ENCODE measurements at regions not wholly inside any gene's neighbourhood (a gene's known extent, or its start where the extent isn't known, plus 50 kb on each side); places are given as distances from the start of the nearest gene placed in this dataset.

- no peaks in the 10 kb centered on the region for H3K27me3 ChIP-seq (ENCODE audit: control insufficient read depth, insufficient read depth, low read length)
- no peaks in the 10 kb centered on the region for H3K36me3 ChIP-seq (ENCODE audit: control insufficient read depth in 2 of 3, insufficient read depth in 3 of 3, low read length in 3 of 3)
- DNase-seq (no peak), FAIRE-seq (no peak)
- H3K27ac ChIP-seq (ENCODE audit: low read depth in 2 of 2, low read length in 2 of 2) = no peak overlapping the region
- H3K4me3 ChIP-seq (ENCODE audit: low read length in 3 of 3) = no peak overlapping the region
- intact Hi-C loops (cut with DNase I) = no loop called here
- TF ChIP-seq CTCF (IDR thresholded peaks at IDR 0.05; ENCODE audit: borderline replicate concordance, extremely low read depth, insufficient read depth) = no peak
- H3K4me1 ChIP-seq (ENCODE audit: control insufficient read depth in 2 of 3, insufficient read depth in 2 of 3, low read depth in 1 of 3, low read length in 3 of 3) = no peaks in the 10 kb centered on the region
- no peak overlapping the region for H3K9ac ChIP-seq (ENCODE audit: low read length in 3 of 3)
- H3K9me3 ChIP-seq (ENCODE audit: control insufficient read depth in 2 of 3, insufficient read depth in 1 of 3, low read length in 3 of 3) = no peaks in the 10 kb centered on the region
Observed at GRCh38 chr20:7682916-7683315, 257.3 kb downstream of the HAO1 start.

- intact Hi-C loops (cut with DNase I) = no loop called here
- DNase-seq = no peak
- Histone ChIP-seq H3K27ac (ENCODE audit: low read depth in 2 of 2, low read length in 2 of 2) (no peak overlapping the region), H3K4me3 (ENCODE audit: low read length in 3 of 3) (no peak overlapping the region), H3K9ac (ENCODE audit: low read length in 3 of 3) (no peak overlapping the region), H3K27me3 (ENCODE audit: control insufficient read depth, insufficient read depth, low read length) (no peaks in the 10 kb centered on the region), H3K36me3 (ENCODE audit: control insufficient read depth in 2 of 3, insufficient read depth in 3 of 3, low read length in 3 of 3) (no peaks in the 10 kb centered on the region), H3K4me1 (ENCODE audit: control insufficient read depth in 2 of 3, insufficient read depth in 2 of 3, low read depth in 1 of 3, low read length in 3 of 3) (no peaks in the 10 kb centered on the region), H3K9me3 (ENCODE audit: control insufficient read depth in 2 of 3, insufficient read depth in 1 of 3, low read length in 3 of 3) (no peaks in the 10 kb centered on the region)
- no peak for FAIRE-seq
- TF ChIP-seq CTCF (IDR thresholded peaks at IDR 0.05; ENCODE audit: borderline replicate concordance, extremely low read depth, insufficient read depth) = no peak
Observed at GRCh38 chr20:7687065-7687464, 253.2 kb downstream of the HAO1 start.

GRCh38 chr20:7689151-7689550 is 251.1 kb downstream of the HAO1 start:
- FAIRE-seq (no peak), DNase-seq (no peak)
- H3K9me3 ChIP-seq (ENCODE audit: control insufficient read depth in 2 of 3, insufficient read depth in 1 of 3, low read length in 3 of 3) = no peaks in the 10 kb centered on the region
- no peak overlapping the region for H3K27ac ChIP-seq (ENCODE audit: low read depth in 2 of 2, low read length in 2 of 2)
- no peaks in the 10 kb centered on the region for H3K27me3 ChIP-seq (ENCODE audit: control insufficient read depth, insufficient read depth, low read length)
- no peaks in the 10 kb centered on the region for H3K4me1 ChIP-seq (ENCODE audit: control insufficient read depth in 2 of 3, insufficient read depth in 2 of 3, low read depth in 1 of 3, low read length in 3 of 3)
- intact Hi-C loops (cut with DNase I) = no loop called here
- TF ChIP-seq CTCF (IDR thresholded peaks at IDR 0.05; ENCODE audit: borderline replicate concordance, extremely low read depth, insufficient read depth) = no peak
- H3K9ac ChIP-seq (ENCODE audit: low read length in 3 of 3) = no peak overlapping the region
- no peak overlapping the region for H3K4me3 ChIP-seq (ENCODE audit: low read length in 3 of 3)
- no peaks in the 10 kb centered on the region for H3K36me3 ChIP-seq (ENCODE audit: control insufficient read depth in 2 of 3, insufficient read depth in 3 of 3, low read length in 3 of 3)

- H3K9ac ChIP-seq (ENCODE audit: low read length in 3 of 3) = no peak overlapping the region
- DNase-seq = no peak
- H3K4me3 ChIP-seq (ENCODE audit: low read length in 3 of 3) = no peak overlapping the region
- no peak for FAIRE-seq
- no peaks in the 10 kb centered on the region for H3K4me1 ChIP-seq (ENCODE audit: control insufficient read depth in 2 of 3, insufficient read depth in 2 of 3, low read depth in 1 of 3, low read length in 3 of 3)
- H3K27me3 ChIP-seq (ENCODE audit: control insufficient read depth, insufficient read depth, low read length) = no peaks in the 10 kb centered on the region
- TF ChIP-seq CTCF (IDR thresholded peaks at IDR 0.05; ENCODE audit: borderline replicate concordance, extremely low read depth, insufficient read depth) = no peak
- no peaks in the 10 kb centered on the region for H3K9me3 ChIP-seq (ENCODE audit: control insufficient read depth in 2 of 3, insufficient read depth in 1 of 3, low read length in 3 of 3)
- intact Hi-C loops (cut with DNase I) = no loop called here
- no peak overlapping the region for H3K27ac ChIP-seq (ENCODE audit: low read depth in 2 of 2, low read length in 2 of 2)
- H3K36me3 ChIP-seq (ENCODE audit: control insufficient read depth in 2 of 3, insufficient read depth in 3 of 3, low read length in 3 of 3) = no peaks in the 10 kb centered on the region
Observed at GRCh38 chr20:7691647-7692269, 248.5 kb downstream of the HAO1 start.
